ENCODE measurements at regions not wholly inside any gene's neighbourhood (a gene's known extent, or its start where the extent isn't known, plus 50 kb on each side); places are given as distances from the start of the nearest gene placed in this dataset.

DNA sequence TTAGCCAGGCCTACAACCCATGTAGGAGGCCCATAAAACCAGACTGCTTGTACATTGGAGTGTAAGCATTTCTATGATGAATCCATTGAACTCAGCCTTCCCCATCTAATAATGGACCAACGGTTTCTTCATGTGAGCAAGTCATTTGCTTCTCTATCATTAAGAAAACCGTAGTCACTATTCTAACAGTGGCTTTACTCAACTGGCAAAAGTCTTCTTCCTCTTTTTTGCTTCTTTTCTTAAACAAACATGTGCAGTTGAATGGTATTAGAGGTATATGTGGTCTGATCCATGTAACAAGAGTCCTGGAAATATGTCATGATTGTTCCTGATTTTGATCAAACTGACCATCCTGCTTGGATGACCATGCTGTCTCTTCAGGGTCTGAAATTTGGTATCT, 132.4 kb upstream of the STXBP5 start:
- TF ChIP-seq, protein P1, sequence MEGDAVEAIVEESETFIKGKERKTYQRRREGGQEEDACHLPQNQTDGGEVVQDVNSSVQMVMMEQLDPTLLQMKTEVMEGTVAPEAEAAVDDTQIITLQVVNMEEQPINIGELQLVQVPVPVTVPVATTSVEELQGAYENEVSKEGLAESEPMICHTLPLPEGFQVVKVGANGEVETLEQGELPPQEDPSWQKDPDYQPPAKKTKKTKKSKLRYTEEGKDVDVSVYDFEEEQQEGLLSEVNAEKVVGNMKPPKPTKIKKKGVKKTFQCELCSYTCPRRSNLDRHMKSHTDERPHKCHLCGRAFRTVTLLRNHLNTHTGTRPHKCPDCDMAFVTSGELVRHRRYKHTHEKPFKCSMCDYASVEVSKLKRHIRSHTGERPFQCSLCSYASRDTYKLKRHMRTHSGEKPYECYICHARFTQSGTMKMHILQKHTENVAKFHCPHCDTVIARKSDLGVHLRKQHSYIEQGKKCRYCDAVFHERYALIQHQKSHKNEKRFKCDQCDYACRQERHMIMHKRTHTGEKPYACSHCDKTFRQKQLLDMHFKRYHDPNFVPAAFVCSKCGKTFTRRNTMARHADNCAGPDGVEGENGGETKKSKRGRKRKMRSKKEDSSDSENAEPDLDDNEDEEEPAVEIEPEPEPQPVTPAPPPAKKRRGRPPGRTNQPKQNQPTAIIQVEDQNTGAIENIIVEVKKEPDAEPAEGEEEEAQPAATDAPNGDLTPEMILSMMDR (IDR thresholded peaks at IDR 0.05): no peak
- TF ChIP-seq NR1H2 (CRISPR knock-in tag; IDR thresholded peaks at IDR 0.05) (no peak), ETV6 (CRISPR knock-in tag; IDR thresholded peaks at IDR 0.05) (no peak), ZNF263 (CRISPR knock-in tag; IDR thresholded peaks at IDR 0.05; ENCODE audit: low read depth) (no peak), ELF4 (CRISPR knock-in tag; IDR thresholded peaks at IDR 0.05; ENCODE audit: low read depth) (no peak), JUN (CRISPR knock-in tag; IDR thresholded peaks at IDR 0.05) (no peak), TEAD4 (CRISPR knock-in tag; IDR thresholded peaks at IDR 0.05) (no peak), TEAD1 (CRISPR knock-in tag; IDR thresholded peaks at IDR 0.05) (no peak)
- TF ChIP-seq, protein P2, sequence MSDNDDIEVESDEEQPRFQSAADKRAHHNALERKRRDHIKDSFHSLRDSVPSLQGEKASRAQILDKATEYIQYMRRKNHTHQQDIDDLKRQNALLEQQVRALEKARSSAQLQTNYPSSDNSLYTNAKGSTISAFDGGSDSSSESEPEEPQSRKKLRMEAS (CRISPR knock-in tag; IDR thresholded peaks at IDR 0.05): no peak
- TF ChIP-seq, protein P3, sequence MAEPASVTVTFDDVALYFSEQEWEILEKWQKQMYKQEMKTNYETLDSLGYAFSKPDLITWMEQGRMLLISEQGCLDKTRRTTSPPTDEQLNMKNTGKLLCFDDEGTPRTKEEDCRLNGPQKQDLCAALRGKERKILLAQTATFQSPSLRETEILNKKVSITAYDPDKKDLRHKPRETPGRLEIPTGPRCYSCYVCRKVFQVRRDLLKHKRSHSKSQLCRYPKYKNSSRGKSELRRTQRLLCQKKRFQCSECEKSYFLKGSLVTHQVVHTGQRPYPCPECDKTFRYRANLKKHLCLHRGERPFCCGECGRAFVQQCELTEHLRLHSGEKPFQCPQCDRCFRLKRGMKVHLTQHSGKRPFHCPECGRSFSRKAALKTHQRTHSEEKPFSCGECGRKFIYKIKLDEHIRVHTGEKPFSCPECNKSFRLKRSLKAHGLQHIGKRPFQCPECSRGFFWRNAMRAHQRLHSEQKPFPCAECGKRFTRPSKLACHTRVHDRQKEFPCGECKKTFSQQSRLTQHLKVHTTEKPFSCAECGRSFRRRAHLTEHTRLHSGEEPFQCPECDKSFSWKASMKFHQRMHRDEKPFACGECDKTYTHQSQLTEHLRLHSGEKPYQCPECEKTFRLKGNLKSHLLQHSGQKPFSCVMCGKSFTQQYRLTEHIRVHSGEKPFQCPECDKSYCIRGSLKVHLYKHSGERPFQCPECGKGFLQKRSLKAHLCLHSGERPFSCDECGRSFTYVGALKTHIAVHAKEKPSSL (CRISPR knock-in tag; conservative IDR thresholded peaks at IDR 0.05): no peak
- TF ChIP-seq, protein P4, sequence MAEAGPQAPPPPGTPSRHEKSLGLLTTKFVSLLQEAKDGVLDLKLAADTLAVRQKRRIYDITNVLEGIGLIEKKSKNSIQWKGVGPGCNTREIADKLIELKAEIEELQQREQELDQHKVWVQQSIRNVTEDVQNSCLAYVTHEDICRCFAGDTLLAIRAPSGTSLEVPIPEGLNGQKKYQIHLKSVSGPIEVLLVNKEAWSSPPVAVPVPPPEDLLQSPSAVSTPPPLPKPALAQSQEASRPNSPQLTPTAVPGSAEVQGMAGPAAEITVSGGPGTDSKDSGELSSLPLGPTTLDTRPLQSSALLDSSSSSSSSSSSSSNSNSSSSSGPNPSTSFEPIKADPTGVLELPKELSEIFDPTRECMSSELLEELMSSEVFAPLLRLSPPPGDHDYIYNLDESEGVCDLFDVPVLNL (CRISPR knock-in tag; IDR thresholded peaks at IDR 0.05; ENCODE audit: borderline replicate concordance, low read depth): no peak
- TF ChIP-seq, protein P5, sequence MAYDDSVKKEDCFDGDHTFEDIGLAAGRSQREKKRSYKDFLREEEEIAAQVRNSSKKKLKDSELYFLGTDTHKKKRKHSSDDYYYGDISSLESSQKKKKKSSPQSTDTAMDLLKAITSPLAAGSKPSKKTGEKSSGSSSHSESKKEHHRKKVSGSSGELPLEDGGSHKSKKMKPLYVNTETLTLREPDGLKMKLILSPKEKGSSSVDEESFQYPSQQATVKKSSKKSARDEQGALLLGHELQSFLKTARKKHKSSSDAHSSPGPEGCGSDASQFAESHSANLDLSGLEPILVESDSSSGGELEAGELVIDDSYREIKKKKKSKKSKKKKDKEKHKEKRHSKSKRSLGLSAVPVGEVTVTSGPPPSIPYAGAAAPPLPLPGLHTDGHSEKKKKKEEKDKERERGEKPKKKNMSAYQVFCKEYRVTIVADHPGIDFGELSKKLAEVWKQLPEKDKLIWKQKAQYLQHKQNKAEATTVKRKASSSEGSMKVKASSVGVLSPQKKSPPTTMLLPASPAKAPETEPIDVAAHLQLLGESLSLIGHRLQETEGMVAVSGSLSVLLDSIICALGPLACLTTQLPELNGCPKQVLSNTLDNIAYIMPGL (CRISPR knock-in tag; IDR thresholded peaks at IDR 0.05): no peak
- TF ChIP-seq, protein P6, sequence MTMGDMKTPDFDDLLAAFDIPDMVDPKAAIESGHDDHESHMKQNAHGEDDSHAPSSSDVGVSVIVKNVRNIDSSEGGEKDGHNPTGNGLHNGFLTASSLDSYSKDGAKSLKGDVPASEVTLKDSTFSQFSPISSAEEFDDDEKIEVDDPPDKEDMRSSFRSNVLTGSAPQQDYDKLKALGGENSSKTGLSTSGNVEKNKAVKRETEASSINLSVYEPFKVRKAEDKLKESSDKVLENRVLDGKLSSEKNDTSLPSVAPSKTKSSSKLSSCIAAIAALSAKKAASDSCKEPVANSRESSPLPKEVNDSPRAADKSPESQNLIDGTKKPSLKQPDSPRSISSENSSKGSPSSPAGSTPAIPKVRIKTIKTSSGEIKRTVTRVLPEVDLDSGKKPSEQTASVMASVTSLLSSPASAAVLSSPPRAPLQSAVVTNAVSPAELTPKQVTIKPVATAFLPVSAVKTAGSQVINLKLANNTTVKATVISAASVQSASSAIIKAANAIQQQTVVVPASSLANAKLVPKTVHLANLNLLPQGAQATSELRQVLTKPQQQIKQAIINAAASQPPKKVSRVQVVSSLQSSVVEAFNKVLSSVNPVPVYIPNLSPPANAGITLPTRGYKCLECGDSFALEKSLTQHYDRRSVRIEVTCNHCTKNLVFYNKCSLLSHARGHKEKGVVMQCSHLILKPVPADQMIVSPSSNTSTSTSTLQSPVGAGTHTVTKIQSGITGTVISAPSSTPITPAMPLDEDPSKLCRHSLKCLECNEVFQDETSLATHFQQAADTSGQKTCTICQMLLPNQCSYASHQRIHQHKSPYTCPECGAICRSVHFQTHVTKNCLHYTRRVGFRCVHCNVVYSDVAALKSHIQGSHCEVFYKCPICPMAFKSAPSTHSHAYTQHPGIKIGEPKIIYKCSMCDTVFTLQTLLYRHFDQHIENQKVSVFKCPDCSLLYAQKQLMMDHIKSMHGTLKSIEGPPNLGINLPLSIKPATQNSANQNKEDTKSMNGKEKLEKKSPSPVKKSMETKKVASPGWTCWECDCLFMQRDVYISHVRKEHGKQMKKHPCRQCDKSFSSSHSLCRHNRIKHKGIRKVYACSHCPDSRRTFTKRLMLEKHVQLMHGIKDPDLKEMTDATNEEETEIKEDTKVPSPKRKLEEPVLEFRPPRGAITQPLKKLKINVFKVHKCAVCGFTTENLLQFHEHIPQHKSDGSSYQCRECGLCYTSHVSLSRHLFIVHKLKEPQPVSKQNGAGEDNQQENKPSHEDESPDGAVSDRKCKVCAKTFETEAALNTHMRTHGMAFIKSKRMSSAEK (CRISPR knock-in tag; IDR thresholded peaks at IDR 0.05; ENCODE audit: borderline replicate concordance): no peak
- TF ChIP-seq, protein P7, sequence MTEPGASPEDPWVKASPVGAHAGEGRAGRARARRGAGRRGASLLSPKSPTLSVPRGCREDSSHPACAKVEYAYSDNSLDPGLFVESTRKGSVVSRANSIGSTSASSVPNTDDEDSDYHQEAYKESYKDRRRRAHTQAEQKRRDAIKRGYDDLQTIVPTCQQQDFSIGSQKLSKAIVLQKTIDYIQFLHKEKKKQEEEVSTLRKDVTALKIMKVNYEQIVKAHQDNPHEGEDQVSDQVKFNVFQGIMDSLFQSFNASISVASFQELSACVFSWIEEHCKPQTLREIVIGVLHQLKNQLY (CRISPR knock-in tag; IDR thresholded peaks at IDR 0.05): no peak

Data from WTC11 (cell line).